Activated effector memory CD4-positive, alpha-beta T cell treated with anti-CD3 and anti-CD28 coated beads, Interleukin-2, amount 50 U/mL, for 16 hours (primary cell): ENCODE measurements at regions not wholly inside any gene's neighbourhood (a gene's known extent, or its start where the extent isn't known, plus 50 kb on each side); places are given as distances from the start of the nearest gene placed in this dataset.
"Not testable (repeated sequence)": the region's sequence is repeated elsewhere in the genome, so short reads cannot be mapped to it uniquely, and the experiment has no call there.

ENCODE experiments used
- DNase-seq: peaks from one replicate; pipeline ENCODE4 v3.0.0-alpha.2; 2020

DNA sequence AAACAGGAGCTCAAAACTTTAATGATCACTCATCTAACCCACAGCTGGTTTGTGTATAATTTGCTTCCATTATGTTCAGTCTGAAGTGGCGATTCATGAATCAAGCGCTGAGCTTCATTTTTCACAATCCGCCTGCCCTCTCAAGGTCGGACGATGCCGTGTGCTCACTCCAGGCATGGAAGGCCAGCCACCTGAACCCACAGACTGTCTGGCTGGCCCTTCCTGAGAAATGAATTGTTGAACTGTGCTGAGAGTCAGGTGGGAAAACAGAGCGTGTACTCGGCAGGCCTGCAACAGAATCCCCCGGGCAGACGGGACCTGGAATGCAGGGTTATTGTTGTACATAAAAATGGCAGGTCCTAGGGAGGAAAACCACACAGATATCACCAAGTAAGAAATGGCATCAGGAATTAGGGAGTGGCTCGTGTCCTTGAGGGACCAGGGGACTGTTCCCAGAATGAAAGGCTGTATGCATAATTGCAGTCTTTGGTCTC lies 375.7 kb downstream of the IRX2 start:
- DNase-seq = no peak

- DNase-seq = no peak
Observed at GRCh38 chr5:2375291-2375690, 376.2 kb downstream of the IRX2 start.

- no peak for DNase-seq
Observed at GRCh38 chr5:2374703-2375102, 376.8 kb downstream of the IRX2 start.

DNA sequence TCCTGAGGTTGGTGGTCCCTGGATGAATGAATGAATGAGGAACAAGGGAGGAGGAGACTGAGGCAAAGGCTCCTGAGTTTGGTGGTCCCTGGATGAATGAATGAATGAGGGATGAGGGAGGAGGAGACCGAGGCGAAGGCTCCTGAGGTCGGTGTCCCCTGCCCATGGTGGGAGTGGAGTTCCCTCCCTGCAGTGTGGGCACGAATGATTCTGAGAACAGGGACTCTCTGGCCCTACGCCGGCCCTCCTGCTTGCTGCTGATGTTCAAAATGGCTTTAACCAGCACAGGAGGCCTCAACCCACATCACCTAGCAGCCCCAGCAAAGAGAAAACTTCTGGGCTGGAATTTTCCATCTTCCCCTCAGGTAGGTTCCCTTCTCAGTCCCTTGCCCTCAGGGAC lies 377.8 kb downstream of the IRX2 start:
- no peak for DNase-seq

DNA sequence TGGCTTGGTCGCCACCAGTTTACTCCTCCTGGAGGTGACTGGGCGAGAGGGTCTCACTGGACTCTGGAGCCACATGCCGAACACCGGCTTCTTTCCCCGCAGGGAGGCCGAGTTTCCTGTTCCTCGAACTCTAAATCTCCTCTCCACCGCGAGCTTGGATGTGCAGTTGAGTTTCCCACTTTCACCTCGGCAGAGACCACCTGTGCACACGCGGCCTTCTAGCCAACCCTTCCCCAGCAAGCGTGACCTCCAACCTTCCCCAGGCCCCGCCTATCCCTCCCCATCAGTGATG lies 380.1 kb downstream of the IRX2 start:
- DNase-seq = no peak

DNA sequence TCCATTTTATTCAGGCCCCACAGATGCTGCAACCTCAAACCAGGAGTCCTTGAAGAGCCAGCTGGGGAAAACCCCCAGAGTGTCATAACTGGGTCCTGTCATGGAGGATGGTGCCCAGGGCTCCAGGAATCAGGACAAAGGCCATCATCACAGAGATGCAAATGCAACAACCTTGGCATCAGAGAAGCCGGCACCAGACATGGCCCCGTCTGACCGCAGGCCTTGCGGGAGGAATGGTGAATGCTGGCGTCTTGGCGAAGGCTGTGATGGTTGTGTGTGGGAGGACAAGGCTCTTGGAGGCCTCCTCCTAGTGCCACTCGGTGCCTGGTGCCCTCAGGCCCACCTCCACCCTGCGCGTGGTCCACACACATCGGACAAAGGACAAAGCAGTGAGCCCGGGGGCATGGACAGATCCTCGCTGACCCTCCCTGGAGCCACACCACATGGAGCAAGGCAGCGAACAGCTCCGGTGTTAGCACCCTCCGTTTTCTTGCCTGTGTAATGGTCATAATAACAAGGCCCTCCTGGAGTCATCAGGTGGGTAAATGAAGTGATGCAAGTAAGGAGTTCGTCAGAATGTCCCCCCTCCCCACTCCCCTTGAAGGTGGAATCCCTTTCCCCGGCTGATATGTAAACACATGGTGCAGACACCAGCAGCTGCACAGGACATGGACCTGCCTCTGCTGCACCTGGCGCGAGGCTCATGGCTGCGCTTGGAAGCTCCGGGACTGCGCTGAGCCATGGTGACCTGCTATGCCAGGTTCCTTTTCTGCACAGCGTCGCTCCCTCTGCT lies 380.7 kb downstream of the IRX2 start:
- DNase-seq = no peak

- no peak for DNase-seq
Observed at GRCh38 chr5:2369178-2369577, 382.3 kb downstream of the IRX2 start.

GRCh38 chr5:2366816-2367215 lies 384.7 kb downstream of the IRX2 start:
- DNase-seq = no peak

DNA sequence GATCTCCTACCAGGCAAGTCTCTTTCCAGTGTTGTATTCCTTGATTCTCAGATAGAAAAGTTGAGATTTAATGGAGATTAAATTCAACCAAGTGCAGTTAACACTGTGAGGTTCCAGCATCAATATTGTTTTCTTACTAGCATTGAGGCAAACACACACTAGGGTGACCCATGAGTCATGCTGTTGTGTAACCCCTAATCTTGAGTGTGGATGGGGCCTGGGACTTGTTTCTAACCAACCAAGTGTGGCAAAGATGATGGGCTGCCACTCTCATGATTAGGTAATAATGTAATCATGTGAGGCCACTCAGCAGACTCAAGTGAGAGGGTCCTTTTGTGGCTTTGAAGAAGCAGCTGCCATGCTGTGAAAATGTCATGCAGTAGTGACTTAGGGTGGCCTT lies 394.2 kb downstream of the IRX2 start:
- no peak for DNase-seq

- no peak for DNase-seq
Observed at GRCh38 chr5:2355859-2356258, 395.6 kb downstream of the IRX2 start.

- DNase-seq = no peak
Observed at GRCh38 chr5:2353871-2354440, 397.5 kb downstream of the IRX2 start.

GRCh38 chr5:2353211-2353610 lies 398.3 kb downstream of the IRX2 start:
- DNase-seq = no peak

DNA sequence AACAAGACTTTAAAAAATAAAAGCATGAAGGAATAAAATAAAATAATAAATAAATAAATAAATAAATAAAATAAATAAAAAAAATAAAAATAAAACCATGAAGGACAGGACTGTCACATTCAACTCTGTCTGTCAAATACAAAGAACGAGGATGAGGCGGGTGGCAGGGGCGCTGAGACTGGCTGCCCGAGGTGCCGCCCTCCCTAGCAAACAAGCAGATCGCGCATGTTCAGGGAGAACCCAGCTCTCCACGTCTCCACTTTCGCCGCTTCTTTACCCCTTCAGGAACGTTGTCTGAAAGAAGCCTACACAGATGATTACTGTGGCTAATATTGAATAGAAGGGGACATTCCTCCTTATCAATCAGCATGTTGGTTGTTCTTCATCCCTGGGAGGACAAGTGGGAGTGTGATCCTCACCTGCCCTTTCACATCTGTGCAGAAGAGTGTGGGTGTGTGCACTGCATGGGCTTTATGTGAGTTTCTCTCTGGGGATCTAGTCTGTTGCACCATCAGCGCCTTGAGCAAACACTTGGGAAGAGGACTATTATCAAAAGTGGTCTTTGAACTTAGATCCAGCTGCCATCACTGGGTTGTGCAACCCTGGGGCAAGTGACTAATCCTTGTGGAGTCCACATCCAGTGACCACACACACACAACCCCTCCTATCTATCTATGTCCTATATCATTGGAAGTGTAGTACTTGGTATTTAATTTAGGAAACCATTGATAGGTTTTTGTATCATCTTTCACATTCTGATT lies 399.2 kb downstream of the IRX2 start:
- no peak for DNase-seq

- not testable (repeated sequence) for DNase-seq
Observed at GRCh38 chr5:2349768-2350167, 401.7 kb downstream of the IRX2 start.

GRCh38 chr5:2338686-2339085 lies 412.8 kb downstream of the IRX2 start:
- DNase-seq = no peak

GRCh38 chr5:2335733-2336515 lies 415.6 kb downstream of the IRX2 start:
- no peak for DNase-seq

DNA sequence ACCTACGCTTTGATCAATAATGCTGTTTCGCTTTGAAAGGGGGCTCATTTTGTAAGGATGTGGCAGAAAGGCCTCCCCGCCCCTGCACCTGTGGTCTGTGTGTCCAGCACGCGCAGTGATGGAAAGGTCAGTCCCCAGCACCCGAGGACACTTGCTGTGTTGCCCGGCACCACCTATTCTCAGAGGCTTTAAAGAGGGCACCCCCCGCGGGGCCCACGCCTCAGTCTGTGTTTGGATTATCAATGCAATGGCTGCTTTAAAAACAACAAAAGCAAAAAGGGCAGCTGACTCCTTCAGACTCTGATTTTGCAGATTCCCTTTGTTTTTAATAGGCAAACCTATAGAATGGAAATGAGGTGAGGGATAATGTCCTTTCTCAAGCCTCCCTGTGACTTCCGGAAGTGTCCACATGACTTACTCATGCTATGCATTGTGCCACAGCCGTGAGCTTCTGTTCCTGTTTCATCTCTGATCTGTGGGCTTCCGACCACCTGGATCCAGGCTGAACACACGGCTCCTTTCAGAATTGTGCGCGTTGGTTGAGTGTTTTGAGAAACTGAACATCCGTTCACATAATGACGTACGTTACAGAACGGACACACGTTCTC lies 416.2 kb downstream of the IRX2 start:
- DNase-seq = no peak

DNA sequence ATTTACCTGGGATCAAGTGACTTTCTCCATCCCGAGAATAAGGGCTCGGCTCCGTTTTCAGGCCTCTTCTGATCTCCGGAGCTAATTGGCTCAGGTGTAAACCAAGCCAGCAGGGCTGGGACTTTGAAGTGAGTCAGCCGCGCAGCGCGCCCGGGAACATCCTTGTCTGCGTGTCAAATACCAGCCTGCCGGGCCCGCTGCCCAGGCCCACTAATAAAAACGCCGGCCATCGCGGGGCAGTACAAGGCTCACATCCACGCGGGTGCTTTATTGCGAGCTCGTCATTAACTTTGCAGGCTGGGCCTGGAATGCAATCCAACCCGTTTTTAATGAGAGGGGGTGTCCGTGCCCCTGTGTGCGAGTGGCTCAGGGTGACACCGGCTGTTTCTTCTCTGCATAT lies 416.8 kb downstream of the IRX2 start:
- no peak for DNase-seq

DNA sequence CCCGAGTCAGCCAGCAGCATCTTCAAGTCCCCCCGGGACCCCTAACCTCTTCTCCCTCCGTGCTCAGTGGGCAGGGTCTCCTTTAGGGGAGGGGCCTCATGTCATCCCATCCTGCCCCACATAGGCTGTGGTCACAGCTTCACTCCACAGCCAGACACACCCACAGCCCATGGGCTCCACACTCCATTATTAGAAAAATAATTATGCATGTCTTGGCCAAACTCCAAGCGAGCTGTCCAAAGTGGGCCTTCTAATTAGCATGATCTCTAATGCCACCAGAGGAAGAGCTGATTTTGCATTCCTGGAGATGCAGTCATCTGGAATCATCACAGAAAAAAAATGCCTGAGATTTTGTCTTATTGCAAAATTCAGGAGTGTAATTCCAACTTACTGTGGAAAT lies 418.2 kb downstream of the IRX2 start:
- no peak for DNase-seq

DNA sequence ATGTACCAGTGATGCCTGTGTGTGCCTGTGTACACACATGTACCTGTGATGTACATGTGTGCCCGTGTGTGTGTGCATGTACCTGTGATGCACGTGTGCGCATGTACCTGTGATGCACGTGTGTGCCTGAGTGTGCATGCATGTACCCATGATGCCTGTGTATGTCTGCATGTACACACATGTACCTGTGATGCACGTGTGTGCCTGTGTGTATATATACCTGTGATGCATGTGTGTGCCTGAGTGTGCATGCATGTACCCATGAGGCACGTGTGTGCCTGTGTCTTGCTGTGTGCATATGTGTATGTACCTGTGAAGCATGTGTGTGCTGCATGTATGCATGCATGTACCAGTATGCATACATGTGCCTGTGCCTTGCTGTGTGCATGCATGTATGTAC lies 419.0 kb downstream of the IRX2 start:
- no peak for DNase-seq

DNA sequence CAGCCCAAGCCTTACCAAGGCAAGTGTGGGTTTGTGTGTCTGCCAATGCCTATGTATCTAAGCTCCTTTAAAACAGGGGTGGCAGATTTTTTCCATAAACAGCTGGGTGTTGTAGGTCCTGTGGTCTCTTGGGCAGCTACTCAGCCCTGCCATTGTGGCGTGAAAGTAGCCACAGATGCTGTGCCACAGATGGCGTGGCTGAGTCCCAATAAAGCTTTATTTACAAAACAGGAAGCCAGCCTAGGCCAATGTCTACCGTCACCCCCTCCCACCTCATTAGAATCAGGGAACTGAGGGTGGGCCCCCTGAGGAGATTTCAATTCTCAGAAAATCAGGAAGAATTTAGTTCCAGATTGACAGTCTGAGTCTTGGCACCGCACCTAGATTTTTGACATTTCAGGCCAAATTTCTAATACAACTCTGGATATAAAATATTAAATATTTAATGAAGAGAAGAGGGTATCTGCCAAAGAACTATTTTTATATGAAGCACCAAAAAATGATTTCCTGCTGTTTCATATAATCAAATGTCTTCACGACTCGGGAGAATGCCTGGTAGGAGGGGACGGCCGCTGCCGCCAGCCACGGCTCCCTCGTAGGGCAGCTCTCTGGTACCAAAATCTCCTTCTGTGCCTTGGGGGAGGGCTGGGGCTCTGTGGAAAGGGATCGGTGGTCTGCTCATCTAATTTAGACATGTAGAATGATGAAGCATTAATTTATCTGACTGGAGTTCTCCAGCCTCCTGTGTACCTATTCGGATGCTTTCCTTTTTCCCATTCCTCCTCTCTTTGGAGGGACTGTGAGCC lies 420.9 kb downstream of the IRX2 start:
- DNase-seq = no peak

GRCh38 chr5:2329741-2330140 lies 421.7 kb downstream of the IRX2 start:
- DNase-seq = no peak
